GM21576 (cell line): ENCODE measurements at regions not wholly inside any gene's neighbourhood (a gene's known extent, or its start where the extent isn't known, plus 50 kb on each side); places are given as distances from the start of the nearest gene placed in this dataset.
"Not testable (repeated sequence)": the region's sequence is repeated elsewhere in the genome, so short reads cannot be mapped to it uniquely, and the experiment has no call there.

Source experiments
- ATAC-seq: cut with Tn5 transposase; IDR thresholded peaks from one replicate; pipeline ENCODE4 v1.9.1; 2021; ENCODE audit warnings: mild to moderate bottlenecking, moderate library complexity; ENCODE audit not compliant: unreplicated experiment

DNA sequence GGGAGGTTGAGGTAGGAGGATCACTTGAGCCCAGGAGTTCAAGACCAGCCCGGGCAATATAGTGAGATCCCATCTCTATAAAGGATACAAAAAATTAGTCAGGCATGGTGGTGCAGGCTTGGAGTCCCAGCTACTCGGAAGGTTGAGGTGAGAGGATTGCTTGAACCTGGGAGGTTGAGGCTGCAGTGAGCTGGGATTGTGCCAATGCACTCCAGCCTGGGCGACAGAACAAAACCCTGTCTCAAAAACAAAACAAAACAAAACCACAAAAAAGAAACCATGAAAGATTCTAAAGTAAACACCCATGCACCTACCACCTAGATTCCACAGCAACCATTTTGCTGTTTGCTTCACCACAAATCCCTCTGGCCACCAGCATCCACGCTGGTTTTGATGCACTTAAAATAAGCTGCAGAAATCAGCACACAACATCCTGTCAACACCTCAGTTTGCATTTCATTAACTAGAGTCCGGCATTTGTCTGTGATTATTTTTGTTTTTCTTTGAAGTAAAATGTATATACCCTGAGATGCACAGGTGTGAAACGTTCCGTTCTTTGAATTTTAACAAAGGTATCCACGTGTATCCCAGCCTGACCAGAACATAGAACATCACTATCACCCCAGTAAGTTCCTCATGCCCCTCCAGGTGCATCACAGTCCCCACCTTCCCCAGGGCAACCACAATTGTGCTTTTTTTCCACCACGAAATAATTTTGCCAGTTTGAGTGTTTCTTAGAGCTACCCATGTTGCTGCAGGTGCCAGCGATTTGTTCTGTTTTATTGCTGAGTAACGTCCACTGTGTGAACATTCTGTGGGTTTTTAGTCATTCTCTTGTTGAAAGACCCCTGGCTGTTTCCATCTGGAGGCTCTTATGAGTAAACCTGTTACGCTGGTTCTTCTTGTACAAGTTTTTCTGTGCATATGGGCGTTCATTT, 191.5 kb downstream of the SEC14L1 start:
- no peak for ATAC-seq

DNA sequence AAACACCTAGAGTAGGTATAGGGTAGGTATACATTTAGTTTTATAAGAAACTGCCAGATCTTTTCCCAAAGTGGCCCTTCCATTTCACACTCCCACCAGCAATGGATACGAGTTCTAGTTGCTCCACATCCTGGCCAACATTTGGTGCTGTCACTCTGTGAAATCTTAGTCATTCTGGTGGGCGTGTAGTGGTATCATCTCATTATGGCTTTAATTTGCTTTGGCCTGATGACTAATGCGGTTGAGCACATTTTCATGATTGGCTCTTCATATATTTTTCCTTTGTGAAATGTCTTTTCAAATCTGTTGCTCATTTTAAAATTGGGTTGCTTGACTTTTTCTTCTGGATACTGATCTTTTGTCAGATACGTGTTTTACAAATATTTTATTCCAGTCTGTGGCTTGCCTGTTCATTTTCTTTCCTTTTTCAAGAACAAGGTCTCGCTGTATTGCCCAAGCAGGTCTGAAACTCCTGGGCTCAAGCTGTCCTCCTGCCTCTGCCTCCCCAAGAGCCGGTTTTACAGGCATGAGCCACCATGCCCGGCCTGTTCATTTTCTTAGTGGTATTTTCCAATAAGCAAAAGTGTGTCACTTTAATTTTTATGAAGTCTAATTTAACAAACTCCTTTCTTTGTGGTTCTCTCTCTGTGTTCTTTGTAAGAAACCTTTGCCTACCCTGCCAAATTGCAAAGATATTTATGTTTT, 192.4 kb downstream of the SEC14L1 start:
- no peak for ATAC-seq

DNA sequence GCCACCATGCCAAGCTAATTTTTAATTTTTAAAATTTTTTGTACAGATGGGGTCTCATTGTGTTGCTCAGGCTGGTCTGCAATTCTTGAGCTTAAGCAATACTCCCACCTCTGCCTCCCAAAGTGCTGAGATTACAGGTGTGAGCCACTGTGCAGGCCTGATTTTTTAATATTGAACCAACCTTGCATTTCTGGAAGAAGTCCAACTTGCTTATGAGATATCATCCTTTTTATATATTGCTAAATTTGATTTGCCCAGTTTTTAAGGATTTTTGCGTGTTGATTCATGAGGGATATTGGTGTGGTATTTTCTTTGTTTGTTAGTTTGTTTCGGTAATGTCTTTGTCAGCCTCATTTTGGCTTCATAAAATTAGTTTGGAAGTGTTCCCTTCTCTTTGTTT, 196.4 kb downstream of the SEC14L1 start:
- ATAC-seq: no peak

DNA sequence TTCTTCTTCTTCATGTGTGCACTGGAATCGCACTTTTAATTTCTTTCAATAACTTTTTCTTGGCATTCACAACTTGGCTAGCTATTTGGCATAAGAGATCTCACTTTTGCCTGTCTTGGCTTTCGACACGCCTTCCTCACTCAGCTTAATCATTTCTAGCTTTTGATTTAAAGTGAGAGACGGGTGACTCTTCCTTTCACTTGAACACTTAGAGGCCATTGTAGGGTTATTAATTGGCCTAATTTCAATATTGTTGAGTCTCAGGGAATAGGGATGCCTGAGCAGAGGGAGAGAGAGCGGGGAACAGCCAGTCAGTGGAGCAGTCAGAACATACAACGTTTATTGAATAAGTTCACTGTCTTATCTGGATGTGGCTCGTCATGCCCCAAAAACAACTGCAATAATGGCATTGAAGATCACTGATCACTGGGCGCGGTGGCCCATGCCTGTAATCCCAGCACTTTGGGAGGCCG, 200.3 kb downstream of the SEC14L1 start:
- no peak for ATAC-seq

DNA sequence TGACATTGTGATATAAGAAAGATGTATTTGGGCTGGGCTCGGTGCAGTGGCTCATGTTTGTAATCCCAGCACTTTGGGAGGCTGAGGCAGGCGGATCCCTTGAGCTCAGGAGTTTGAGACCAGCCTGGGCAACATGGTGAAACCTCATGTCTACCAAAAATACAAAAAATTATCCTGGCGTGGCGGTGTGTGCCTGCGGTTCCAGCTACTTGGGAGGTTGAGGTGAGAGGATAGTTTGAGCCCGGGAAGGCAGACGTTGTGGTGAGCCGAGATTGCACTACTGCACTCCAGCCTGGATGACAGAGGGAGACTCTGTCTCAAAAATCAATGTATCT, 201.9 kb downstream of the SEC14L1 start:
- ATAC-seq: not testable (repeated sequence)

DNA sequence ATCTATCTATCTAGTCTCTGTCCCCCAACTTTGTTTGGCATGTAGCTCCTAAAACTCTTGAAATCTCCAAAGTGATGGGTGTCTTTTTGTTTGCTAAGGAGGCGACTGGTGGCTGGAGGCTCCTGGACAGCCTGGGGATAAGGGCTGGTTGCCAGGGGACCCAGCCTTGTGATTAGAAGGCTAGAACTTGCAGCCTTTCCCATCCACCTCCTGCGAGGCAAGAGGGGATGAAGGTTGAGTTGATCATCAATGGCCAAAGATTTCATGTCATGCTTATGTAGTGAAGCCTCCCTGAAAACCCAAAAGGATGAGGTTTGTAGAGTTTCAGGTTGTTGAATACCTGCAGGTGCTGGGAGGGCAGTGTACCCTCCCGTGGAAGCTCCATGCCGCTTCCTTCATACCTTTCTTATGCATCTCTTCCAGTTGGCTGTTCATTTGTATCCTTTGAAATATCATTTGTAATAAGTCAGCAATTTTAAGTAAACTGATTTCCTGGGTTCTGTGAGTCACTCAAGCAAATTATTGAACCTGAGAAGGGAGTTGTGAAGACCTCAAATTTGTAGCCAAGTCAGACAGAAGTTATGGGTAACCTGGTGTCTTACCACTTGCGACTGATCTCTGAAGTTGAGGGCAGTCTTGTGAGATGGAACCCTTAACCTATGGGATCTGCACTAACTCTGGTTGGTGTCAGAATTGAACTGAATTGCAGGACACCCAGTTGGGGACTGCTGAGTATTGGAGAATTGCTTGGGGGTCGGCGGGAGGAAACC, 202.4 kb downstream of the SEC14L1 start:
- ATAC-seq: no peak

DNA sequence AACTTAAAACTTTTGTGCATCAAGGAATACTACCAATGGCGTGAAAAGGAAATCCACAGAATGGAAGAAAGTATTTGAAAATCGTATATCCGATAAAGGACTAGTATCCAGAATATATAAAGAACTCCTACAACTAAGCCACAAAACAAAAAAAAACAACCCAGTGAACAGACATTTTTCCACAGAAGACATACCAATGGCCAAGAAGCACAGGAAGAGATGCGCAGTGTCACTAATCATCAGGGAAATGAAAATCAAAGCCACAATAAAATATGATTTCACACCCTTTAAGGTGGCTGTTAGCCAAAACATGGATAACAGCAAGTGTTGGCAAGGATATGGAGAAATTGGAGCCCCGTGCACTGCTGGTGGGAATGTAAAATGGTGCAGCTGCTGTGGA, 203.3 kb downstream of the SEC14L1 start:
- no peak for ATAC-seq

DNA sequence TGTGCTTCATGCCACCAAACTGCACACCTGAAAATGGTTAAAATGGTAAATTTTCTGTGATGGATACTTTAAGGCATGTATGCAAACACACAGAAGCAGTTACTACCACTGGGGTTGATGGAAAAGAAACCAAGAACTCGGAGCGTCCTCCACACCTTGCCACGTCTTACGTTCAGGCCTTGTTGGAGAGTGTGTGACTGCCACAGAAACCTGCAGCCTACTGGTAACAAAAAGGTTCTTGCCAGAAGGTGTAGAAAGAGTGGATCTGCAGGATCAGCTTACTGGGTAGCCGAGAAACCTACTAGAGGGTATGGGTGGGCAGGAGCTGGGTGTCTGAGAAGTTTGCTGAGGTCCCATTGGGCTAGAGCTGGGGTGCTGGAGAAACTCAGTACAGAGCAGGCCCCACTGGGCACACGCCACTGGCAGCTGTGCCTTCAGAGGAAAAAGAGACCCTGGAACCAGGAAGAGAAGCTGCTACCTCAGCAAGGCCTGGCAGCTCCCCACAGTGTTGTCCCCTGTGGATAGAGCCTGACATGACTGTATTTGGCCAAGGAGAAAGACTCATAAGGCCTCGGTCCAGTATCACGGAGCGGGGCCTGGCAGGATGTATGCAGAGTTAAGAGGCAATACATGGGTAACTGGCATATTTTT, 204.6 kb downstream of the SEC14L1 start:
- ATAC-seq: no peak

DNA sequence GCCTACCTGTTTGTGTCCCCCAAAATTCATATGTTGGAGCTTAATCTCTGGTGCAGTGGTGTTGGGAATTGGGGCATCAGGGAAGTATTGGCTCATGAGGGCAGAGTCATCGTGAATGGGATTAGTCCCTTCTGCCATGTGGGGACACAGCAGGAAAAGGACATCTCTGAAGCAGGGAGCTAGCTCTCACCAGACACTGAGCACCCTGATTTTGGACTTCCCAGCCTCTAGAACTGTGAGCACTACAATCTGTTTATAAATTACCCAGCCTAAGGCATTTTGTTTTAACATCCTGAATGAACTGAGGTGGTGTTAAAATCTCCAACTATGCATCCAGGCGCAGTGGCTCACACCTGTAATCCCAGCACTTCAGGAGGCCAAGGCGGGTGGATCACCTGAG, 206.0 kb downstream of the SEC14L1 start:
- no peak for ATAC-seq

DNA sequence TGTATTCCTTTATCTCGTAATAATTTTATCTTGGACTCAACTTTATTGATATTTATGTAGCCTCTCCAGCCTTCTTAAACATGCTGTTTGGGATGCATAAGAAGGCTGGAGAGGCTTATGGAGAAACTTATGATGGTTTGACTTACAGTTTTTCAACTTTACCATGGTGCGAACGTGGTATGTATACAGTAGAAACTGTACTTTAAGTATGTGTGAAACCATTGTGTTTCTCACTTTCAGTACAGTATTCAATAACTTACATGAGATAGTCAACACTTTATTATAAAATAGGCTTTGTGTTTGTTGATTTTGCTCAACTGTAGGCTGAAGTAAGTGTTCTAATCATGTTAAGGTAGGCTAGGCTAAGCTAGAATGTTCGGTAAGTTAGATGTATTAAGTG, 206.8 kb downstream of the SEC14L1 start:
- no peak for ATAC-seq

DNA sequence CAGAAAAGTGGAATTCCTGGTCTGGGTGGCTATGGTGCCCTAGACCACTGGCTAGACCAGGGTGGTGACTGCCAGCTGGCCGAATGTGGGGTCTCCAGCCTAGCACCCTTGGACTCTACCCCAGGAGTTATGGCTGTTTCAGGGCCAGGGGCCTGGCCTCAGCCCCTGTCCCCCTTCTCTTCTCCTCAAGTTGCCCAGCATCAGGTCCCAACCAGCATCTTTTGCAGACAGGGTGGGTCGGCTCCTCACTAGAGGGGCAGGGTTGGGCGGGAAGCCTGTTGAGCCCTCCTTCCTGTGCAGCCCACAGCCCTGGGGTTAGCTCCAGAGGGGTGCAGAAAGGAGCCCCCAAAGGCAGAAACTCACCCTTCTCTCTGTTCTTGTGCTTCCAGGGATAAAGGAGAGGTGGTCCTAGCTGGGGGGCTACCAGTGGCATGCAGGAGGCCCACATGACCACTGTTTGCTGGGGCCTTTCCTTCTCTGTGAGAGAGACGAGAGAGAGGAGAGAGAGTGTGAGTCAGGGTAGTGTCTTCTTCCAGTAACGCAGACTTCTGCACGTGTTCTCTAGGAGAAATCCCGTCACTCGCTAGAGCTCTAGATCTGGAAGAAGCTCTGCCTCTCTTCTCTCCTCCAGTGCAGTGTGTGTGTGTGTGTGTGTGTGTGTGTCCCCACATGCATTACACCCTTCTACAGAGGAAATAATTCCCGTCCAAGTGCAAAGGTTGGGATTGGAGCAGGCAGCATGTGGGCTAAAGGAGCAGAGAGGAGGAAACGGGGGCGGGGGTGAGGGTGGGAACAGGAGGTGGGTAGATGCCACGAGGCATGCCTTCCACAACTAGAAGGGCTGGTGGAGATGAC, 209.4 kb downstream of the SEC14L1 start:
- ATAC-seq: no peak

DNA sequence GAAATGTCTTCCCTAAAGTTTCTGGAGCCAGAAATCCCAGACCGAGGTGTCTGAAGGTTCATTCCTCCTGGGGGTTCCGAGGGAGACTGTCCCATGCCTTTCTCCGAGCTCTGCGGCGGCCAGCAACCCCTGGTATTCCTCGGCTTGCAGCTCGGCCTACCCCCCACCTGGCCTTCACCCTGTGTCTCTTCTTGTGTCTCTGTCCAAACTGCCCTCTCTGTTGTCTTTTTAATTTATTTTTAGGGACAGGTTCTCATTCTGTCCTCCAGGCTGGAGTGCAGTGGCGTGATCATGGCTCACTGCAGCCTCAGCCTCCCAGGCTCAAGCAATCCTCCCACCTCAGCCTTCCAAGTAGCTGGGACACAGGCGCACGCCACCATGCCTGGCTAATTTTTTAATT, 211.7 kb downstream of the SEC14L1 start:
- no peak for ATAC-seq

DNA sequence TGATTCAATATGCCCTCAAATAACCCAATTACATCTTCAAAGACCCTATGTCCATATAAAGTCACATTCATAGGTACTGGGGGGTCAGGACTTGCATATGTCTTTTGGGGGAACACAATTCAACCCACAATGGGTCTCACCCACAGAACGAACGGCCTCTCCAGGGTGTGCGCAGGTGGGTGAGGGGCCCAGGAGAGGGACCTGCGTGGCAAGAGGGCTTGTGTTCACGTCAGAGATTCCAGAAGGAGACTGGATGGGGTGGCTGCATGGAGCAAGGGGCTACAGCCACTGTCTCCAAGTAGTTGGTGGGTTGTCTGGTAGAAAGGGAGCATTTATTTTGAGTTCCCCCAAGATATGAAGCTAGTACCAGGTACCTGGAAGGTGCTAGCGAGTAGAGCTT, 212.2 kb downstream of the SEC14L1 start:
- ATAC-seq: no peak

DNA sequence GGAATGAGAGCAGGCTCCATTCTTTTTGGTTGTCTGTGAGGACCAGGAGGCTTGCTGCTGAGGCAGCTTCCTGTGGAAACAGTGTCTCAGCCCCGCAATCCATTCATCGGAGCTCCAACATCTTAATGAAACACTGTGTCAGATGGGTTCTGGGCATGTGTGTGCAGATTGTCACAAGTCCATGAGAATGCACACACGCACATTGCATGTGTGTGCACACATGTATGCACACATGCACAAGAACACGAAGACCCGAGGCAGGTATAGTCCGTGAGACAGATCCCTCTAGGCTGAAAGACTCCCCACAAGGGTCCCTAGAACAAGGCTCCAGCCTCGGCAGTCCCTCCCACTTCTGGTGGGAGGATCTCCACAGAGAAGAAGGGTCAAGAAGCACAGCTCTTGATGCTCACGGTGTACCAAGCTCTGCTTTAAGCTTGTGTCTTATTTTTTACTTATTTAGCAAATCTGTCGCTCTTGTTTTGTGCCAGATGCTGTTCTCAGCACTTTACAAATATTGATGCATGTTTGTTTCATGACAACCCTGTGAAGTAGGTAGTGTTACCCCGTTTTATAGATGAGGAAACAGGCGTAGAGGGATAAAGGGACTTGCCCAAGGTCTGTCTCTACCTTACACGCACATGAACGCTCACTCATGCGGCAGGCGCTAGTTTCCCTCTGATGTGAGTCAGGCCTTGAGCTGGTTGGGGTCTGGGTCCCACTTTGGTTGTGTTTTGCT, 213.1 kb downstream of the SEC14L1 start:
- no peak for ATAC-seq

DNA sequence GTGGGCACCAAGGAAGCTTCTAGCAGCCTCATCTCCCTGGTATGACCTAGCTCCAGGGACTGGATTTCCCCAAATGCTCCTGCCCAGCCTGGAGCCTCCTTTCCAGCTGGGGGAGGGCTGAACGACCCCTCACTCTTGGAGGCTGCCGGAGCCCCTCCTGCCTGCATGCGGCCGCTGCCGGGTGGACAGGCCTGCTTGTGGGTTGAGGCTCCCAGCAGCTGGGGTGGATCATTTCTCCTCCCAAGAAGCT, 213.6 kb downstream of the SEC14L1 start:
- no peak for ATAC-seq

DNA sequence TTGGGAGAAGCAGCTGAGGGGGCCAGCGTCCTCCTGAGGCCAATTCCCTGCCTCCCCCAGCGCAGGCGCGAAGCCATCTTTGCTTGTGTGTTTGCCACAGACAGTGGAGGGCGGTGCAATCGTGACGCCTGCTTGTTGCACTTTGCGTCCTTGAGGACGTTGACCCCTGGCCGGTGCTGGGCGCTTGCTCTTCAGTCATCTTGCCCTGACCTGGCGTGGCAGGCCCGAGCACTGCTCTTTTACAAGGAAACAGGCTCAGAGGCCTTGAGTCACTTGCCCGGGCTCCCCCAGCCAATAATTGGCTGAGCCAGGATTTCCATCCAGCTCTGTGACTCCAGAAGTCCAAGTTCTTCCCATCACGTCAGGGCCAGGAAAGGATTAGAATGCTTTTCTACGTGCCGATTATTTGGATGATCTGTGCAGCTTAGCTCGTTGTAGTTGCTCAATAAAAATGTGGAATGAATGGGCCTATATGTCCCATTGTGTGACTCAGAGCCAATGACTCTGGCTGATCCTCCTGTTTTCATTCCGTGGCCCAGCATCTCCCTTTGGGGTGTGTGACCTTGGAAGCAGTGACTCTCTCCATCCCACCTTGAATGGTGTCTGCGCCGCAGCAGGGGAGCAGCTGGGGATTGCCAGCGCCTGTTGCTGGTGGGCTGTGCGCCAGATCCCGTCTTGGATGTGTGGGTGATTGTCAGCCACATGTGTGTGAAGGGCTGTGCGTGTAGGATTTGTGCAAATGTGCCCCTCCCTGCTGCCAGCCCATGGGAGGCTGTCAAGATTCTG, 214.1 kb downstream of the SEC14L1 start:
- no peak for ATAC-seq

DNA sequence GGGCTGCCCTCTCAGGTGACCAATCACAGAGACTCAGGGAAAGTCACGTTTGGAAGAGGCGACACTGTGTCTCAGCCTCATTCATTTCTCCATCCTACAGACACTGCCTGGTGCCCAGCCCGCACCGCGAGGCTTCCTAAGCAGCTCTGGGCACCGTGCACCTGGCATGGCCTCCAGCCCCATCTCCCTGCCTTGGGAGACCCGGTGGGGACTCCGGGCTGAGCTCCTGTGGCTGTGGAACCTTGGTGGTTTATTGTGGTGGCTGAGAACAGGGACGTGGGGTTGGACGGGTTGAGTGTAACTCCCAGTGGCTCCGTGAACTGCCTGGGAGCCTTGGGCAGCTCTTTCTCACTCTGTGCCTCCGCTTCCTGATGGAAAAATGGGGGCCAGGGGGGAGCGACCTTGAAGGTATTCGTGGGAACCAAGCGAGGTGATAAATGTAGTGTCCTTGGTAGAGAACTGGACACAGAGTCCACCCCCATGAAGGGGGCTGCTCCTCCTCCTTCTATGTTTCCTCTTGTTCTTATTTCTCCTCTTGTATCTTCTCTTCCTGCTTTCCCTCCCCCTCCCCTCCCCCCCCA, 215.4 kb downstream of the SEC14L1 start:
- ATAC-seq: no peak

DNA sequence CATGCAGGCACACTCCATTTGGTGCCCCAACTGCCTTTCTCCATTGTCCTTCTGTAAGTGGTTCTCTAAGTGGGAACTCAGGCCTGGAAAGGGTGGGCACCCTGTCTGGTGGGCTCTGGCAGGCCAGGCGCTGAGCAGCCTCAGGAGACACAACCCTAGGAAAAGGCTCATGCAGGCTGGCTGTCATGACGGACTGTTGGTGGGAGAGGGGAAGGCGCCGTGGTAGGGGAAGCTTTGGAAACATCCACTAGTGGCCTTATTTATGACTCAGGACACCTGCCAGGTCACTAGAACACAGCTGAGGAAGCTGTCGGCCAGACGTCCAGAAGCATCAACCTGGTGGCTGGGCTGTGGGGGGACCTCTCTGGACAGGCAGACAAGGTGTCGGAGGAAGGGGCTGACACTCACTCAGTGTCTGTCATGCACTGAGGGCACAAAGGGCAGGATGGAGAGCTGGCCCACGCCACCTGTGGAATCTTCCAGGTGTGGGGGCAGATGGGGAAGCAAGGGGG, 216.0 kb downstream of the SEC14L1 start:
- ATAC-seq: no peak
